ENCODE measurements at regions not wholly inside any gene's neighbourhood (a gene's known extent, or its start where the extent isn't known, plus 50 kb on each side); places are given as distances from the start of the nearest gene placed in this dataset.

DNA sequence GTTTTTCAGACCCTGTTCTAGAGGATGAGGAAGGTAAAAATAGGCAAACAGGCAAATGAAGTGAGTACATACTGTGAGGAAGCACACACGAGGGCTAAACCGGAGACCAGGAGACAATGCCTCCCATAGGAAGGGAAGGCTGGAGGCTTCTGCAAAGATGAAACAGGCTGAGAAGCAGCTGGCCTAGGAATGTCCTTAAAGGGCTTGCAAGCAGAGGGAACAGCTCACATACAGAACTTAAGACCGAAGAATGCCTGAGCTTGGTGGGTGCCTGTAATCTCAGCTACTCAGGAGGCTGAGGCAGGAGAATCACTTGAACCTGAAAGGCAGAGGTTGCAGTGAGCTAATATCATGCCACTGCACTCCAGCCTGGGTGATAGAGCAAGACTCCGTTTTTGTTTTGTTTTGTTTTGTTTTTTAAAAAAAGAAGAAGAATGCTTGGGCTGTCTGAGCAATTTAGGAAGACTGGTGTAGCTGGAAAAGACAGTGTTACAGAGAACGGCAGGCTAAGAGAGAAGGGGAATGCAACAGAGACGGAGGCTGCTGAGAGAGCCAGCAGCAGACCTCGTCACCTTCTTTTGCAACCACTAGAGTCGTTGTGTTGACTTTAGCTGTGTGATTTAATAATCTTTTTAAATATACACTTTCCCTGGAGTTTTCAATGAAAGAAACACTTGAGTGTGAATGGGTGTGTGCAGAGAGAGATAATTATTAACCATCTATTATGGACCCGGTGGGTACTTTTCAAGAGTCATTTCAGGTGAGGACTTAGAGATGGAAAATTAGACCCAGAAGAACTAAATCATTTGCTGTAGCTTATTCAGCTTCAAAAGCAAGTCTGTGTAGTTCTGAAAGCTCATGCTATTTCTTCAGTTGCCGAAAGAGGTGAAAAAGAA, 232.8 kb downstream of the GALR1 start:
- 41 to 64% methylated on average over 10 of the region's 10 CpGs for WGBS, 2 donors
- no peak for DNase-seq
- TF ChIP-seq POLR2AphosphoS5 (IDR thresholded peaks at IDR 0.05): no peak
- TF ChIP-seq, protein P1, sequence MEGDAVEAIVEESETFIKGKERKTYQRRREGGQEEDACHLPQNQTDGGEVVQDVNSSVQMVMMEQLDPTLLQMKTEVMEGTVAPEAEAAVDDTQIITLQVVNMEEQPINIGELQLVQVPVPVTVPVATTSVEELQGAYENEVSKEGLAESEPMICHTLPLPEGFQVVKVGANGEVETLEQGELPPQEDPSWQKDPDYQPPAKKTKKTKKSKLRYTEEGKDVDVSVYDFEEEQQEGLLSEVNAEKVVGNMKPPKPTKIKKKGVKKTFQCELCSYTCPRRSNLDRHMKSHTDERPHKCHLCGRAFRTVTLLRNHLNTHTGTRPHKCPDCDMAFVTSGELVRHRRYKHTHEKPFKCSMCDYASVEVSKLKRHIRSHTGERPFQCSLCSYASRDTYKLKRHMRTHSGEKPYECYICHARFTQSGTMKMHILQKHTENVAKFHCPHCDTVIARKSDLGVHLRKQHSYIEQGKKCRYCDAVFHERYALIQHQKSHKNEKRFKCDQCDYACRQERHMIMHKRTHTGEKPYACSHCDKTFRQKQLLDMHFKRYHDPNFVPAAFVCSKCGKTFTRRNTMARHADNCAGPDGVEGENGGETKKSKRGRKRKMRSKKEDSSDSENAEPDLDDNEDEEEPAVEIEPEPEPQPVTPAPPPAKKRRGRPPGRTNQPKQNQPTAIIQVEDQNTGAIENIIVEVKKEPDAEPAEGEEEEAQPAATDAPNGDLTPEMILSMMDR (IDR thresholded peaks at IDR 0.05): no peak
- no peak for TF ChIP-seq EP300 (IDR thresholded peaks at IDR 0.05)
- no peak for TF ChIP-seq POLR2A (IDR thresholded peaks at IDR 0.05)
- intact Hi-C loops (cut with DNase I): no loop called here
- Histone ChIP-seq H3K27ac (no peak overlapping the region), H3K4me1 (peaks cover 0 to 8% (median 3%) of the 10 kb centered on the region in 4 donors), H3K9me3 (peaks cover 0 to 2% (median 0%) of the 10 kb centered on the region in 4 donors), H3K4me3 (no peak overlapping the region), H3K36me3 (no peaks in the 10 kb centered on the region), H3K27me3 (no peaks in the 10 kb centered on the region)

DNA sequence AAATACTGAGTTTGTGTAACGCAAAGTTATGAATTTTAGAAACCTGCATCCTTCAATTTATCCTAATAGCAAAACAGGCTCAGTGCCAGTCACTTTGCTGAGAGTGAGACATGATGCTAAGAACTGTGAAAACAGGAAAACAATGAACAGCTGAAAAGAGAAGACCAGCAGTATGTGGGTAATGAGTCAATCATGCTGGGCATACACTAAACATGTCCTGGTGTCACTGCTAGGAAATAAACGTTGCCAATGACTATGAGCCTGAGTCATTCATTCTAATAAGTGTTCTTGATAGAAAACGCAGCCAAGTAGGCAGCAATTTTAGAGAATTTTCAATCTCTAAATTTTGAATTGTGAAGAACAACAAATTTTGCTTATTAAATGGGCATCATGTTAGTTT, 237.3 kb downstream of the GALR1 start:
- WGBS, 2 donors: 78 to 79% methylated on average over 3 of the region's 3 CpGs
- intact Hi-C loops (cut with DNase I): no loop called here
- DNase-seq: no peak
- no peaks in the 10 kb centered on the region for H3K36me3 ChIP-seq
- H3K27ac ChIP-seq: no peak overlapping the region
- no peak overlapping the region for H3K4me3 ChIP-seq
- H3K4me1 ChIP-seq: no peaks in the 10 kb centered on the region
- peaks cover 0 to 2% (median 0%) of the 10 kb centered on the region in 4 donors for H3K9me3 ChIP-seq
- H3K27me3 ChIP-seq: no peaks in the 10 kb centered on the region
- TF ChIP-seq POLR2AphosphoS5 (IDR thresholded peaks at IDR 0.05) (no peak), EP300 (IDR thresholded peaks at IDR 0.05) (no peak), POLR2A (IDR thresholded peaks at IDR 0.05) (no peak)
- TF ChIP-seq, protein P1 (IDR thresholded peaks at IDR 0.05): no peak

DNA sequence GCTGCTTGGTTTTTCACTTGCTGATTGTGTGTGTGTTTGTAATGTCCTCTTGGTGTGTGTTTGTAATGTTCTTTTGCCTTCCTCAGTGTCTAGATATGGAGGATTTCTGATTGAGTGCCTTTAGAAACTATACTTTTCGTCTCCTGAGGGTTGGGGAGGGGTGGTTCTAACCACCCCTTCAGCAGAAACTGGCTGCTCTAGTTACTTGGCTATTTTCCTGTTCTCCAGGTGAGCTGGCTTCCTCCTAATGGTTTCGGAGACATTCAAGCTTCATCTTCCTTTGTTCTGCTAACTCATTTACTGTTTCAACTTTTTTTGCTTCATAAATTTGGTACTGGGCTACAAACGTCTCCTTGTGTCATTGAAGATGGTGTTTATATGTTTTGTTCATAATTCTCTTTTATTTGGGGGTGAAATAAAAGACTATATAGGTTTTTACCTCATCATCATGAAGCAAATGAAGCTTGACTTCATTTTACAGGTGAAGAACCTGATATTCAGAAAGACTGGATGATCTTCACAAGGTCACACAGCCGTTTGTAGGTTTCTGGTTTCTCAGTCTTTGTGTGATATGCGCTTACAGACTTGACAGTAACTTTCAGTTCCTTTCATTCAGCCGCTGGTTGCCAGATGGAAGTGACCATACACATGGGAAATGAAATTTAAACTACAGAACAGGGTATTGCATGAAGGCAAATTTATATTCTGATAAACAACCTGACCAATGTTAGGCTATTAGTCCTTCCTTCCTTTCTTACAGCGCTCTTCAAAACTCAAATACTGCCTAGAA, 238.5 kb downstream of the GALR1 start:
- Histone ChIP-seq H3K9me3 (peaks cover 0 to 2% (median 0%) of the 10 kb centered on the region in 4 donors), H3K27me3 (no peaks in the 10 kb centered on the region), H3K36me3 (no peaks in the 10 kb centered on the region), H3K4me3 (no peak overlapping the region), H3K4me1 (no peaks in the 10 kb centered on the region), H3K27ac (no peak overlapping the region)
- intact Hi-C loops (cut with DNase I): no loop called here
- TF ChIP-seq, protein P1 (IDR thresholded peaks at IDR 0.05): no peak
- TF ChIP-seq EP300 (IDR thresholded peaks at IDR 0.05): no peak
- TF ChIP-seq POLR2AphosphoS5 (IDR thresholded peaks at IDR 0.05): no peak
- TF ChIP-seq POLR2A (IDR thresholded peaks at IDR 0.05): no peak
- no peak for DNase-seq
- WGBS, 2 donors: 84 to 87% methylated on average over 7 of the region's 7 CpGs

DNA sequence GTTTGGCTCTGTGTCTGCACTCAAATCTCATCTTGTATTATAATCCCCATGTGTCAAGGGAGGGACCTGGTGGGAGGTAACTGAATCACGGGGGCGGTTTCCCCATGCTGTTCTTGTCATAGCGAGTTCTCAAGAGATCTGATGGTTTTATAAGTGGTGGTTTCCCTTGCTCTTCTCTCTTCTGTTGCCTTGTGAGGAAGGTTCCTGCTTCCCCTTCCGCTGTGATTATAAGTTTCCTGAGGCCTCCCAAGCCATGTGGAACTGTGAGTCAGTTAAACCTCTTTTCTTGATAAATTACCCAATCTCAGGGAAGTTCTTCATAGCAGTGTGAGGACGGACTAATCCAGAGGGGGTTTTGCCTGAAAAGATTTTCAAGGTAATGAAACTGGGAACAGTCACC, 245.4 kb downstream of the GALR1 start:
- H3K4me1 ChIP-seq: no peaks in the 10 kb centered on the region
- TF ChIP-seq POLR2AphosphoS5 (IDR thresholded peaks at IDR 0.05) (no peak), EP300 (IDR thresholded peaks at IDR 0.05) (no peak), POLR2A (IDR thresholded peaks at IDR 0.05) (no peak)
- TF ChIP-seq, protein P1 (IDR thresholded peaks at IDR 0.05): no peak
- no peak overlapping the region for H3K27ac ChIP-seq
- intact Hi-C loops (cut with DNase I): no loop called here
- WGBS, 2 donors: 27 to 93% methylated on average over 5 of the region's 5 CpGs
- no peak overlapping the region for H3K4me3 ChIP-seq
- H3K36me3 ChIP-seq: no peaks in the 10 kb centered on the region
- DNase-seq: no peak
- no peaks in the 10 kb centered on the region for H3K27me3 ChIP-seq
- no peaks in the 10 kb centered on the region for H3K9me3 ChIP-seq

All from sigmoid colon (tissue), 6 donors.